HL-60 (cell line): ENCODE measurements at regions not wholly inside any gene's neighbourhood (a gene's known extent, or its start where the extent isn't known, plus 50 kb on each side); places are given as distances from the start of the nearest gene placed in this dataset.

Experiments
- POLR2AphosphoS5 ChIP-seq: IDR thresholded peaks from 2 replicates; pipeline ENCODE4 v1.6.1; 2012; ENCODE audit warnings: low read depth
- SPI1 ChIP-seq: IDR thresholded peaks from 2 replicates; pipeline ENCODE4 v1.6.1; 2012; ENCODE audit warnings: low read depth, mild to moderate bottlenecking, borderline replicate concordance
- TF ChIP-seq, protein P1 (sequence below): IDR thresholded peaks from one replicate; pipeline ENCODE4 v1.5.1; 2011; ENCODE audit warnings: low read length, control low read depth, inconsistent platforms; ENCODE audit not compliant: insufficient read depth
- TF ChIP-seq, protein P2 (sequence below): IDR thresholded peaks from 2 replicates; pipeline ENCODE4 v1.6.1; 2012; ENCODE audit warnings: low read depth; ENCODE audit not compliant: insufficient replicate concordance

- TF ChIP-seq, protein P1, sequence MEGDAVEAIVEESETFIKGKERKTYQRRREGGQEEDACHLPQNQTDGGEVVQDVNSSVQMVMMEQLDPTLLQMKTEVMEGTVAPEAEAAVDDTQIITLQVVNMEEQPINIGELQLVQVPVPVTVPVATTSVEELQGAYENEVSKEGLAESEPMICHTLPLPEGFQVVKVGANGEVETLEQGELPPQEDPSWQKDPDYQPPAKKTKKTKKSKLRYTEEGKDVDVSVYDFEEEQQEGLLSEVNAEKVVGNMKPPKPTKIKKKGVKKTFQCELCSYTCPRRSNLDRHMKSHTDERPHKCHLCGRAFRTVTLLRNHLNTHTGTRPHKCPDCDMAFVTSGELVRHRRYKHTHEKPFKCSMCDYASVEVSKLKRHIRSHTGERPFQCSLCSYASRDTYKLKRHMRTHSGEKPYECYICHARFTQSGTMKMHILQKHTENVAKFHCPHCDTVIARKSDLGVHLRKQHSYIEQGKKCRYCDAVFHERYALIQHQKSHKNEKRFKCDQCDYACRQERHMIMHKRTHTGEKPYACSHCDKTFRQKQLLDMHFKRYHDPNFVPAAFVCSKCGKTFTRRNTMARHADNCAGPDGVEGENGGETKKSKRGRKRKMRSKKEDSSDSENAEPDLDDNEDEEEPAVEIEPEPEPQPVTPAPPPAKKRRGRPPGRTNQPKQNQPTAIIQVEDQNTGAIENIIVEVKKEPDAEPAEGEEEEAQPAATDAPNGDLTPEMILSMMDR = no peak
- TF ChIP-seq, protein P2, sequence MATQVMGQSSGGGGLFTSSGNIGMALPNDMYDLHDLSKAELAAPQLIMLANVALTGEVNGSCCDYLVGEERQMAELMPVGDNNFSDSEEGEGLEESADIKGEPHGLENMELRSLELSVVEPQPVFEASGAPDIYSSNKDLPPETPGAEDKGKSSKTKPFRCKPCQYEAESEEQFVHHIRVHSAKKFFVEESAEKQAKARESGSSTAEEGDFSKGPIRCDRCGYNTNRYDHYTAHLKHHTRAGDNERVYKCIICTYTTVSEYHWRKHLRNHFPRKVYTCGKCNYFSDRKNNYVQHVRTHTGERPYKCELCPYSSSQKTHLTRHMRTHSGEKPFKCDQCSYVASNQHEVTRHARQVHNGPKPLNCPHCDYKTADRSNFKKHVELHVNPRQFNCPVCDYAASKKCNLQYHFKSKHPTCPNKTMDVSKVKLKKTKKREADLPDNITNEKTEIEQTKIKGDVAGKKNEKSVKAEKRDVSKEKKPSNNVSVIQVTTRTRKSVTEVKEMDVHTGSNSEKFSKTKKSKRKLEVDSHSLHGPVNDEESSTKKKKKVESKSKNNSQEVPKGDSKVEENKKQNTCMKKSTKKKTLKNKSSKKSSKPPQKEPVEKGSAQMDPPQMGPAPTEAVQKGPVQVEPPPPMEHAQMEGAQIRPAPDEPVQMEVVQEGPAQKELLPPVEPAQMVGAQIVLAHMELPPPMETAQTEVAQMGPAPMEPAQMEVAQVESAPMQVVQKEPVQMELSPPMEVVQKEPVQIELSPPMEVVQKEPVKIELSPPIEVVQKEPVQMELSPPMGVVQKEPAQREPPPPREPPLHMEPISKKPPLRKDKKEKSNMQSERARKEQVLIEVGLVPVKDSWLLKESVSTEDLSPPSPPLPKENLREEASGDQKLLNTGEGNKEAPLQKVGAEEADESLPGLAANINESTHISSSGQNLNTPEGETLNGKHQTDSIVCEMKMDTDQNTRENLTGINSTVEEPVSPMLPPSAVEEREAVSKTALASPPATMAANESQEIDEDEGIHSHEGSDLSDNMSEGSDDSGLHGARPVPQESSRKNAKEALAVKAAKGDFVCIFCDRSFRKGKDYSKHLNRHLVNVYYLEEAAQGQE = no peak
- TF ChIP-seq POLR2AphosphoS5 (no peak), SPI1 (no peak)
These were observed 64.8 kb upstream of the NUPR2 start for GRCh38 chr7:56181010-56181409.
